Loucy (cell line): ENCODE measurements at regions not wholly inside any gene's neighbourhood (a gene's known extent, or its start where the extent isn't known, plus 50 kb on each side); places are given as distances from the start of the nearest gene placed in this dataset.

Experiments
- H2AFZ ChIP-seq: fragments of 200-600 bp; sonication (generic); 2 replicates; pipeline ENCODE4 v1.6.0; 2016; ENCODE audit warnings: antibody characterized with exemption, mild to moderate bottlenecking, low read length, moderate library complexity
- H3F3A ChIP-seq: fragments of 200-600 bp; 2 replicates; pipeline ENCODE4 v1.6.0; 2016; ENCODE audit warnings: antibody characterized with exemption, low read depth, mild to moderate bottlenecking
- H3K27me3 ChIP-seq: fragments of 200-600 bp; sonication (generic); 2 replicates; pipeline ENCODE4 v1.6.1; 2014; ENCODE audit warnings: low read length, mild to moderate bottlenecking; ENCODE audit not compliant: insufficient read depth, poor library complexity, severe bottlenecking
- H3K36me3 ChIP-seq: fragments of 200-600 bp; sonication (generic); 2 replicates; pipeline ENCODE4 v1.6.1; 2016; ENCODE audit warnings: low read length; ENCODE audit not compliant: insufficient read depth
- H3K4me1 ChIP-seq: fragments of 200-600 bp; sonication (generic); 2 replicates; pipeline ENCODE4 v1.5.1; 2014; ENCODE audit warnings: low read length, mild to moderate bottlenecking; ENCODE audit not compliant: insufficient read depth, poor library complexity, severe bottlenecking
- H3K4me2 ChIP-seq: fragments of 200-600 bp; sonication (generic); 2 replicates; pipeline ENCODE4 v1.6.0; 2014; ENCODE audit warnings: antibody characterized with exemption, low read length, low read depth, mild to moderate bottlenecking; ENCODE audit not compliant: poor library complexity, severe bottlenecking
- H3K4me3 ChIP-seq: fragments of 200-600 bp; sonication (generic); 2 replicates; pipeline ENCODE4 v1.5.1; 2014; ENCODE audit warnings: low read length, mild to moderate bottlenecking, mixed read lengths; ENCODE audit not compliant: poor library complexity, severe bottlenecking
- H3K79me2 ChIP-seq: fragments of 200-600 bp; sonication (generic); 2 replicates; pipeline ENCODE4 v1.6.1; 2014; ENCODE audit warnings: low read length; ENCODE audit not compliant: insufficient read depth
- H3K9ac ChIP-seq: fragments of 200-600 bp; sonication (generic); 2 replicates; pipeline ENCODE4 v1.6.0; 2014; ENCODE audit warnings: mild to moderate bottlenecking, low read depth, low read length, moderate library complexity; ENCODE audit not compliant: poor library complexity, severe bottlenecking
- H3K9me2 ChIP-seq: fragments of 200-600 bp; sonication (generic); replicated peaks from 2 replicates; pipeline ENCODE4 v1.6.1; 2016; ENCODE audit warnings: low read depth, low read length, mixed read lengths
- H3K9me3 ChIP-seq: fragments of 200-600 bp; sonication (generic); 2 replicates; pipeline ENCODE4 v1.6.1; 2014; ENCODE audit warnings: mild to moderate bottlenecking, antibody characterized with exemption, low read length, low read depth; ENCODE audit not compliant: insufficient read depth
- H4K20me1 ChIP-seq: fragments of 200-600 bp; sonication (generic); 2 replicates; pipeline ENCODE4 v1.6.0; 2014; ENCODE audit warnings: antibody characterized with exemption, low read length, mild to moderate bottlenecking; ENCODE audit not compliant: insufficient read depth, poor library complexity, severe bottlenecking
- CTCF ChIP-seq: fragments of 200-600 bp; sonication (generic); conservative IDR thresholded peaks from 2 replicates; pipeline ENCODE4 v1.5.1; 2014; ENCODE audit warnings: mild to moderate bottlenecking, antibody characterized with exemption, low read length
- EZH2phosphoT487 ChIP-seq: fragments of 200-600 bp; IDR thresholded peaks from 2 replicates; pipeline ENCODE4 v1.6.1; 2018; ENCODE audit warnings: antibody characterized with exemption, mild to moderate bottlenecking, moderate library complexity, borderline replicate concordance

GRCh38 chr1:78281580-78281979 is 209.2 kb upstream of the PTGFR start:
- Histone ChIP-seq H3K9me3 (no peaks in the 10 kb centered on the region), H3K79me2 (no peaks in the 10 kb centered on the region), H3K4me2 (no peak overlapping the region), H3F3A (no peaks in the 10 kb centered on the region), H2AFZ (no peak overlapping the region), H3K27me3 (no peaks in the 10 kb centered on the region), H3K4me3 (no peak overlapping the region), H3K4me1 (no peaks in the 10 kb centered on the region), H3K36me3 (no peaks in the 10 kb centered on the region), H4K20me1 (no peaks in the 10 kb centered on the region), H3K9me2 (no peaks in the 10 kb centered on the region), H3K9ac (no peak overlapping the region)
- TF ChIP-seq EZH2phosphoT487: no peak

GRCh38 chr1:78283691-78284090 is 207.1 kb upstream of the PTGFR start:
- Histone ChIP-seq H2AFZ (no peak overlapping the region), H3K4me2 (no peak overlapping the region), H3K9me2 (no peaks in the 10 kb centered on the region), H3K9ac (no peak overlapping the region), H3K27me3 (no peaks in the 10 kb centered on the region), H4K20me1 (no peaks in the 10 kb centered on the region), H3K4me1 (no peaks in the 10 kb centered on the region), H3K36me3 (no peaks in the 10 kb centered on the region), H3K9me3 (no peaks in the 10 kb centered on the region), H3F3A (no peaks in the 10 kb centered on the region), H3K79me2 (no peaks in the 10 kb centered on the region), H3K4me3 (no peak overlapping the region)
- TF ChIP-seq EZH2phosphoT487 (no peak), CTCF (no peak)

- Histone ChIP-seq H3K9me2 (no peaks in the 10 kb centered on the region), H3K4me3 (no peak overlapping the region), H2AFZ (no peak overlapping the region), H3F3A (no peaks in the 10 kb centered on the region), H3K27me3 (no peaks in the 10 kb centered on the region), H3K79me2 (no peaks in the 10 kb centered on the region), H3K9me3 (no peaks in the 10 kb centered on the region), H3K36me3 (no peaks in the 10 kb centered on the region), H3K4me1 (no peaks in the 10 kb centered on the region), H3K9ac (no peak overlapping the region), H4K20me1 (no peaks in the 10 kb centered on the region), H3K4me2 (no peak overlapping the region)
- no peak for TF ChIP-seq CTCF
- TF ChIP-seq EZH2phosphoT487: no peak
These were observed 206.4 kb upstream of the PTGFR start for GRCh38 chr1:78284354-78284753.

GRCh38 chr1:78286686-78287085 is 204.1 kb upstream of the PTGFR start:
- H2AFZ ChIP-seq: no peak overlapping the region
- H3K4me2 ChIP-seq: no peak overlapping the region

More at GRCh38 chr1:78286686-78287085, 204.1 kb upstream of the PTGFR start:
- Histone ChIP-seq H3K9me3 (no peaks in the 10 kb centered on the region), H3K4me1 (no peaks in the 10 kb centered on the region), H4K20me1 (no peaks in the 10 kb centered on the region), H3F3A (no peaks in the 10 kb centered on the region), H3K36me3 (no peaks in the 10 kb centered on the region), H3K4me3 (no peak overlapping the region), H3K79me2 (no peaks in the 10 kb centered on the region), H3K9me2 (no peaks in the 10 kb centered on the region), H3K9ac (no peak overlapping the region), H3K27me3 (no peaks in the 10 kb centered on the region)
- TF ChIP-seq EZH2phosphoT487: no peak
- no peak for TF ChIP-seq CTCF
